ENCODE measurements at regions not wholly inside any gene's neighbourhood (a gene's known extent, or its start where the extent isn't known, plus 50 kb on each side); places are given as distances from the start of the nearest gene placed in this dataset.

DNA sequence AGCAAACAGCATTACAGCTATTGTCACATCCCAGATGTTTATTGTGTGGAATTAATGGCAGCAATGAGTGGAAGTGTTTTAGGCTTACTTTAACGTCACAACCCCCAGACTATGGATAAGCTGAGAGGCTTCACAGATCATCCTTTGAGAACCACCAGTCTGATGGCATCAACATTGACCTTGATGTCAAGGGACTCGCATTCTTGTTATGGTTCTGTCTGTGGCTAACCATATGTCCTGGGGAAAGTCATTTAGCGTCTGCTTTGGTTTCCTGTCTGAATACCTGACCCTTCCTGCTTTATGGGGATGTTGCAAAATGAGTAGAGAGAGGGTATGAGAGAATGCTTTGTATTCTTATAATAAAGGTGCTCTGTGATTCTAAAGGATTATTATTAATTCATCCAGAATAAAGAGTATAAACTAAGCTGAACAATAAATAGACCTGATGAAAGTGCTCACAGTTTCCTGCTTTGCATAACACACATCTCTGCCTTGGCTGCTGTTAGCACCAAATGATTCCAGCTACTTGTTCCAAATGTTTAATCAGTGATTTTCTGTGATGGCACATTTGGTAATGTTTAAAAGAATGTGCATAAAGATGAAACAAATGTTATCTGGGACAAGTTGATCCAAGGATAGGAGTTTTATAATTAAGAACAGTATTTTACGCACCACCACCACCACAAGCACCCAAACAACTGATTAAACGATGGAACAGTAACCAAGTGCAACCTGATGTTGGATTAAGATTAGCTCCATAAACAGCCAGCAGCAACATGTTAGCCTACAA, 116.9 kb upstream of the LRIG3 start:
- DNase-seq: no peak

DNA sequence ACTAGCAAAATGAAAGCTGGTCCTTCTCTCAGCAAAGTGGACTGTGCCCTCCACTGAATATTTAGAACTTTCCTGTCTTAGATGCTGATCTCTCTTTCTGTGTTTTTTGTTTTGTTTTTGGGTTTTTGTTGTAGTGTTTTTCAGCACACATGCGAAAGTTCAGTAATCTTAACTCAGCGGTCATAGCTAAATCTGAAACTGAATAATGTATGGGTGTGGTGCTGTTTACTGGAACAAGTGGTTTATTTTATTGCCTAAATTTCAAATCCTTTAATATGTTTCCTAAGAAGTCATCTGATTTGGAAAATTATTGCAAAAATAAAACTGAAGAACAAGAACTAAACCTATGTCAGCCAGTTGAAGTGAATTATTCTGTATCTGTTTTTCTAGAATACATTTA, 116.0 kb upstream of the LRIG3 start:
- no peak for DNase-seq

DNA sequence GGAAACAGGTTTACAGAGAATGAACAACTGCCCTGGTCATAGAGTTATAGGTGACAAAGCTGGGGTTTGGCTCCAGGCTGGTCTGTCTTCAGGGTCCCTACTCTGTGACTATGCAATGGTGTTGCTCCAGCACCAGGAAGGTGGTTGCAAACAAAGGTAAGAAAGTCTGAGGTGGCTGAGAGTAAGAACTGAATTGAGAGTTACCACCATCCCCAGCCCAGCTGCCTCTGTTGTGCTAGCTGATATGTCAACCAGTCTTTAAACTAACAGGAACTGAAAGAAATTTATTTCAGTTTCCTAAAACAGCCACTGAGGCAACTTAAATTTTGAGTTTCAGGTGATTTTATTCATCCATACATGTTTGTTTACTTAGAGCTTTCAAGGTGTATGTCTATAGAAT, 111.0 kb upstream of the LRIG3 start:
- DNase-seq: no peak

DNA sequence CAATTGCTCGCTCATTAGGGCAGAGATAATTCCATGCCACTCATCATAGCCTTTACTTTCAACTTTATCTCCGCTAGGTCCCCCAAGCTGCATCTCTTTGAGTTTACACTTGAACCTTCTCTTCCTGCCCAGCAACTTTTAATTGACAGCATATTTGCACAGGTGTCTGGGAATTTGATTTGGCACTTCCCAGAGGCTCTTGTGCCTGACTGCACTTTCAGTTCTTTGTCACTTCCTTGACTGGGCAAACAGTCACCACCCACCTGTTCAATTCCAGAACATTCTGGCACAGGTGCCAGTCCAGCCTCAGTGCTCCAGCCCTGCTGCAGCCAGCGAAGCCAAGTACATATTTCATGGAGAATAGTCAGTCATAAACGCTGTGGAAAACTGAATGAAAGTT, 110.1 kb upstream of the LRIG3 start:
- DNase-seq: no peak

DNA sequence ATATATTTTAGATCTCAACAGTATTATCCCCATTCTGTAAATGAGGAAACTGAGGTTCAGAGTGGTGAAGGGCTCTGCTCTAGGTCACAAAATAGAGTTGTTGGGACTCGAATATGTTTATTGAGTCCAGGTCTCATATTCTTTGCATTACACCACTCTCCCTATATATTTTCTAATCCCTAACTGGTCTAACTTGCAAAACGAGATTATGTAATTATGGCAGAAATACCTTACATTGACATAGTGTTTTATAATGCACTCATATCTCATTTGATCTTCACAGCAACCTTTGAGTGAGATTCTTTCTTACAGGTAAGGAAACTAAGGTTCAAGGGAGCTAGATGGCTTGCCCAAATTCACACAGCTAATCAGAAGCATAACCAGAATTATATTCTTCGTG, 106.9 kb upstream of the LRIG3 start:
- DNase-seq: no peak

DNA sequence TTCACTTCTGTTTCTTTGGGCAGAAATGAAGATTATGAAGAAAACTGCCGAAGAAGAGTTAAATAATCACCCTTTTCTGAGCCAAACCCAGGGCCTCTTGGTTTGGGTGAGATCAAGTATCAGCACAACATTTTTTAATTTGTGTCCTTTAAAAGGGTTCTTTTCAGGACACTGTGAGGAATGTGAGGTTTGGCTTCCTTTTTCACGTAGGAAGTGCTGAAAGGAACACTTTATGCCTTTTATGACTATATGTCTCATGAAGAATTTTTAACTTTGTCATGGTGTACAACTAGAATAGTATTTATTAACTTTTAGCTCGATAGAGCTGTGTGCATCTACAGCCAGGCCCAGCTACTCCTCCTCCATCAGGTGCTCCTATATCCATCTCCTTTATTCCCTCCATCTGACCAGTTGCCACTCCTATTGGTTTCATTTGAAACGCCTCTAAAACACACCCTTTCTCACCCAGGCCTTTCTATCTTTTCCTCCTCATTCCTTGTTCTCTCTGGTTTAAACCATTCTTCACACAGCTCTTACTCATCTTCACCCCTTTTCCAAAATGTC, 103.6 kb upstream of the LRIG3 start:
- DNase-seq: no peak

DNA sequence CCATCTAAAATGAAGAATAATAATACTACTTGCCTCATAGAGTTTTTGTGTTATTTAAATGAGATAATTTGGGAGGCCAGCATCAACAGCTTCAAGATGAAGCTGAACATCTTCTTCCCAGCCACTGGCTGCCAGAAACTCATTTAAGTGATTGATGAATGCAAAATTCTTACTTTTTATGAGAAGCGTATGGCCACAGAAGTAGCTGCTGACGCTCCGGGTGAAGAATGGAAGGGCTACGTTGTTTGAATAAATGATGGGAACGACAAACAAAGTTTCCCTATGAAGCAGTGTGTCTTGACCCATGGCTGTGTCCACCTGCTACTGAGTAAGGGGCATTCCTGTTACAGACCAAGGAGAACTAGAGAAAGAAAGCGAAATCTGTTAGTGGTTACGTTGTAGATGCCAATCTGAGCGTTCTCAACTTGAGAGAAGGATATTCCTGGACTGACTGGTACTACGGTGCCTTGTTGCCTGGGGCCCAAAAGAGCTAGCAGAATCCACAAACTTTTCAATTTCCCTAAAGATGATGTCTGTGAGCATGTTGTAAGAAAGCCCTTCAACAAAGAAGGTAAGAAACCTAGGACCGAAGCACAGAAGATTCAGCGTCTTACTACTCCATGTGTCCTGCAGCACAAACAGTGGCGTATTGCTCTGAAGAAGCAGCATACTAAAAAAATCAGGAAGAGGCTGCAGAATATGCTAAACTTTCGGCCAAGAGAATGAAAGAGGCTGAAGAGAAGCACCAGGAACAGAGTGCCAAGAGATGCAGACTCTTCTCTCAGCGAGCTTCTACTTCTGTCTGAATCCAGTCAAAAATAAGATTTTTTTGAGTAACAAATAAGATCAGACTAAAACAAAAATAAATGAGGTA, 100.0 kb upstream of the LRIG3 start:
- no peak for DNase-seq

DNA sequence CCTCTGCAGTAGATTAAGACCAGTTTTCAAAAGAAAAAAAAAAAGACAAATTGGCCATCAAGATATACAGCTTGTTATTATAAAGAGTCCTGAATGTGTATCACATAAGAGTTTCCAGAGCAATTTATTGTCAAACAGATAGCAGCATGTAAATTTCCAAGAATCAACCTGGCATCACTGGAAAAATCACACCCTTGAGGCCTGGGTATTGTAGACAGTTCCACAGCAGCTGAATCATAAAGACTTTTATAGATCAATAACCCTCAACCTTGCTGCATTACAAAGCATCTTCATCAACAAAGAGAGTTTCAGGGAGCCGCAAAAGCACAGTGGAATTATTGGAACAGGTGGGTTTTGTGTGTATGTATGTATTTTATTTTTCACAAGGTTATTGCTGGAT, 94.6 kb upstream of the LRIG3 start:
- DNase-seq: no peak

DNA sequence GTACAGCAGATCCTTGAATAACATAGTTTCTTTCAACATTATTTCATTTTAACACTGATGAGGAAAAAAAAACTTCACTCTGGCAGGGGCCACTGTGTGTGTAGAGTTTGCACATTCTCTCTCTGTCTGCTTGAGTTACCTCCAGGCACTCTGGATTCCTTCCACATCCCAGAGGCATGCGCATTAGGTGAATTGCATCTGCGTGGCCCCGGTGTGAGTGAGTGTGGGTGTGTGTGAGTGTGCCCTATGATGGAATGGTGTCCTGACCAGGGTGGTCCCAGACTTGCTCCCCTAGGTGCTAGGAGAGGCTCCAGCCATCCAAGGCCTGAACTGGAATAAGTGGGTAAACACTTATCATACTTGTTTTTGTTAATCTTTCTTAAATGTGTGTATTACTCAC, 90.6 kb upstream of the LRIG3 start:
- no peak for DNase-seq

DNA sequence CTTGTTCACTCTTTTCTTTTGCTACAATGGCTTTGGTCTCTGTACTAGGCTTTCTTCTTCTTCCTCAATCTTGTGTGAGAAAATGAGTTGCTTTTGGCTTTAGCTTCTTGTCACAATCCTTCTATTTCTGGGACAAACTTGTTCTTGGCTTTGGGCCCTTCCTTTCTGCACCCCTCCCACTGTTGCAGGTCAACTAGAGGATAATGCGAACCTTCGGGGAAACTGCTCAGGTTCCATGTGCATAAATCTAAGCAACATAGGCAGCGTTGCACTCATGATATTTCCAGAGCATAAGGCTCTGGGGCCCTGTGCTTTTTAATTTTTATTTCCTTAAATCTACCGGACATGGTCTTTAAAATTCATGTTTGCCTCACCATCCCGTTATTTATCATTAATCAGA, 89.8 kb upstream of the LRIG3 start:
- DNase-seq: no peak

DNA sequence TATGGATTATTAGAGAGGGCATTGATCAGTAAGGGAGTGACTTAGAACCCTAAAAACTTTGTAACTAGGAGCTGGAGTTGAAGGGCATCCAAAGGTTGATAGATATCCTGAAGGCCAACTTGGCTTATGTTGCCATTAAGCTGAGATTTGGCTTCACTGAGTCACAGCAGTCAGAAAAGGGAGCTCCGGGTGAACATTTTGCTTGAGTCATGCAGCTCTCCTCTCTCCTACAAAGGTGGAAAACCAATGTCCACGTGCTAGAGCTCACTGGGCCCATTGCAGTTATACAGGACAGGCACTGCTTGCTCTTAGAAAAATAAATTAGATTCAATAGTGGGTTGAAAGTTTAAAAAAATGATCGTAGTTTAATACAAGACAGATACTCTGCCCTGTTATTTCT, 87.3 kb upstream of the LRIG3 start:
- DNase-seq: no peak

DNA sequence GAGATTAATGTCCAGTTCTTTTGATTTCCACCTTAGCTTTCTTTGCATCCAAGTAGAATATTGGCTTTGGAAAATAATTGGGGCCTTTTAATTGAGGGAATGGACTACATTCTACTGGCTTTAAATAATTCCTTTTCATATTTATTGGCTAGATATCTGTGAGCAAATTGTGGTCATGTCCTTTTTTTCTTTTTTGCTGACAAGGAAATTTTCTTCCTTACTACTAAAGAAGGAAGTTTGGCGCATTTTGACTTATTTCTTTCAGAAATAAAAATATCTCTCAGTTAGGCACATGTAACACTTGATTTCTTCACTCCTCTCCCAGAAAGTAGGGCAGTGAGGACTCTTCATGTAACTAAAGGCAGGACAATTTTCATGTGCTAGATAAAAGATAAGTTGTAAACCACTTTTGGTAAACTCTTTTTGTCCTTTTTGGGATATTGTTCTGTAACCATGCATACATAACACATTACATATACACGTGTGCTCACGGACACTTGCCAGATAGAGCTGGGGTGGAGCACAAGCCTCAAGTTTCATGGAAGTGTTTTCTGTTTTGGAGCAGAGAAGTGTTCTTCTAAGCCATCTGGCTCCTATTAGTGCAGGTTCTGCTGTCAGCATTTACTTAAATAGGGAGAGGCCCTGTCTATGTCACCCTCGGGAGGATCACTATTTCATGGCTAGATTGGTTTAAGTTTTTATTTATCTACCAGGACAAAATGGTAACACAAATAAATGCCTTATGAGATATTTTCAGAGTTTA, 85.1 kb upstream of the LRIG3 start:
- no peak for DNase-seq

DNA sequence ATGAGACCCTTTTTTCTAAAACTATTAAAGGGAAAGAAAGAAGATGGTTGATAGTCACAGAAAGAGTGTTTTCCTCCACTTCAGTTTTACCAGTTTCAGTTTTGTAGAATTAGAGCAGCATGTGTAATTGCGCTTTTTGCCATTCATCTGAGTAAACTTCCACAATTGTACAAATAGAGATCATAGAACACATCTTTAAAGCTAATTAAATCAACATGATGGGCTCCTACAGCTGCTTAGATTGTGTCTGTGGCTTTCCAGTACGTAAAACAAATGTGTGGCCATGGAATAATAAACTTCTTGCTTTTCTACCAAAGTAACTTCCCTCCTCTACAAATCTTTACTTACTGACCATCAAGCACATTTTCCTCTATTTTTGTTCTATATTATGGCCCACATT, 84.2 kb upstream of the LRIG3 start:
- no peak for DNase-seq

DNA sequence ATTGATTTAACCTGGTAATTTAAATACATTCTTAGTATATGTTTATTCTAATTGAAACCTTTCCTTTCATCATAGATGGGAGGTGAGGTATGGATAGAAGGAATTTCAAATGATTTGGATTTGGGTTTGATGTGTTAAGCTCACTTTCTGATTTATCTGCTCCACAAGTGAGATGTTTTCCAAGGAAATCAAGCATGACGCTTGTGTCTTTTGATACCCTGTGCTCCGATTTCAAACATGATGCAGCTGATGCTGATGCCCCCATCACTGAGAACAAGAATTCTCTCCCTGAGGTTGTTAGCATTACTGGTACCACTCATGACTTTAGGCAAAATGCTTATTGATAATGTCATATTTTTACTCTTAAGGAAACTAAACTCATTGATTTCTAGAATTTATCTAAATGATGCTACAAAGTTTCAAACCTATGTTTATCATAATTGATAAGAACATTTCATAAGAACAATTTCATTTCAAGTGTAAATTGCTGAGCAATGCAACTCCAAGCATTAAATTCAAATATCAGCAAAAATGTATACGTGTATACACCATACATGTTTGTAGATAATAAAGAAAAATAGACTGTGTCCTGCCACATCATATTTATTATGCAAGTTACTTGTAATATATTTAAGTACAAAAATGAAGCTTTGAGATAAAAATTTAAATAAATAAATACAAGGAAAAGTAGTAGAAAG, 75.5 kb upstream of the LRIG3 start:
- no peak for DNase-seq

DNA sequence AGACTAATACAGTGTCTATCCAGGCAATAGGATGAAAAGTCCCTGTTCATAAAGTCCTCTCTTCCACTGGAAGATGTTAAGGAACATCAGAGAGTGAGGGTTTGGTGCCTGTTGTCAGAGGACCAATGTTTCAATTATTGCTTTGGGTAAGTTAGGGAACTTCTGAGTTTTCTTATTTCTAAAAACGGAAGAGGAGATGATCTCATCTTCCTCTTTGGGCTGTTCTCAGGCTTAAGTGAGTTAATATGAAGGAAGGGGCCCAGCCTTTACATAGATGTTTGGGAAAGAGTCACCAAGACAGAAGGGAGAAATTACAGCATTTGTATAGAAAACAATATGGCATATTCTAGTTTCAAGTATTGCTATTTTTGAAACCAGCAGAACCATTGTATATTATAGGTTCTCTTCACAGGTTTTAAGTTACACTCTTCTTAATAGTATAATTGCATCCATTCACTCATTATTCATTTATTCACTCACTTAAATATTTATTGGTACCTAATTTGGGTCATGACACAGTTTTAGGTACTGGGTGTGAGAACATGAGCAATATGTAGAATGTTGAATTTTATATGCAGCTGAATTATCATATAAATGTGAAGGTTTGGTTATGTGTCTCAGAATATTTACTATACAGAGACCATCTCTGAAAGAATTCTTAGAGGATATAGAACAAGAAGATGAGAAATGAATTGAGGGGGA, 68.5 kb upstream of the LRIG3 start:
- no peak for DNase-seq

DNA sequence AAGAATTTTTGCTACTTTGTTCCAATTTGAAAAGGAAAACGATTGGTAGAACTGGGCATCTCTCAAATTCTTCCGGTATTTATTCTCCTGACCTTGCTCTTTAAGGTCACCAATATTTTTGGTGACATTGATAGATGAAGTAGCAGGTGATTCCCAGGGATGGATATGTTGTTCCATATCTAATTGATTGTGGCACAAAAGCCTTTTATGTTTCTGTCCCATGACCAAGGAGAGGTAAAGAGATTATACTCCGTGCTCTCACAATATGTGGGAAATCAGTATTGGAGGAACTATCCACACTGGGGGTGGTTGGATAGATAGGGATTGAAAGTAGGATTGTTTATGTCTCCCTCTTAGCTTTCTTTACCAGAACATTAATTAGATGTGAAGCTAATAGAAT, 61.7 kb upstream of the LRIG3 start:
- DNase-seq: no peak

DNA sequence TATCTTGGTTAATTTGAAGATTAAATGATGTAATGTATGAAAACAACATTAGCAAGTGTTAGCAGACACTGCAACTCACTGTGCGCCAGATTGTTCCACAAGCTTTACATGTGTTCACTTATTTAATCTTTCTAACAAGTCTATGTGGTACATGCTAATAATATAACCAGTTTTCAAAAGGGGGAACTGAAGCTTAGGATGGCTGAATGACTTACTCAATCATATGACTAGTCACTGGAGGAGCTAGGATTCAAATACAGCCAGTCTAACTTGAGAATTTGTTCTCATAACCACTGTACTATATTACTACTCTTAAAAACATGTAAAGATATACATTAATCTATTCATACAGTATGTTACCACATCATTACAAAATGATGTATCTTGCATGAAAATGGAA, 60.5 kb upstream of the LRIG3 start:
- no peak for DNase-seq

DNA sequence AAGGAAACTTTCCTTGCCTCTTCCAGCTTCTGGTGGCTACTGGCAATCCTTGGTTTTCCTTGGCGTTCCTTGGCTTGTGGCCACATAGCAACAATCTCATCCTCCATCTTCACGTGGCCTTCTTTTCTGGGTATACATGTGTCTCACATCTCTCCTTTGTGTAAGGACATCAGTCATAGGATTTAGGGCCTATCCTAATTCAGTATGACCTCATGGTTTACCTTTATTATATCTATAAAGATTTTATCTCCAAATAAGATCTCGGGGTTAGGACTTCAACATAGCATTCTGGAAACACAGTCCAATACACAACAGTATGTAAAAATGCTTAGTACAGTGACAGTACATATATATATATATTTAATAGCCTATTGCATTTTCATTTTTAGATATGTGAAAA, 58.4 kb upstream of the LRIG3 start:
- DNase-seq: no peak

DNA sequence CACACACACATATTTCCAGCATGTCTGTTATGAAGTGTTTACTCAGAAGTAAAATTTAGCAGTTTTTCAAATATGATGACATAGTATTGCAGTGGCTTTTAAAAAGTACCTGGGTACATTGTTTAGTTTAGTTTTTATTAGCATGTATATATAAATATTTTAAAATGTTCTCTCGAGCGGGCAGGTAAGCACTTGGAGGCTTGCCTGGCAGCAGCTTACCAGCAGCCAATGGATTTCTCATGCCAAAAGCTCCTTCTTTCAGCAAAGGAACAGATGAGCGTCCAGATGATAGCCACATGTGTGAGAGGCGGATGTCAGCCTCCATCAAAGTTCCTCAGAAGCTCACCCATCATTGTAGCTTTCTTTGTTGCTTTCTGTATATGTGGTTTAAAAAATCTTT, 57.2 kb upstream of the LRIG3 start:
- DNase-seq: no peak

DNA sequence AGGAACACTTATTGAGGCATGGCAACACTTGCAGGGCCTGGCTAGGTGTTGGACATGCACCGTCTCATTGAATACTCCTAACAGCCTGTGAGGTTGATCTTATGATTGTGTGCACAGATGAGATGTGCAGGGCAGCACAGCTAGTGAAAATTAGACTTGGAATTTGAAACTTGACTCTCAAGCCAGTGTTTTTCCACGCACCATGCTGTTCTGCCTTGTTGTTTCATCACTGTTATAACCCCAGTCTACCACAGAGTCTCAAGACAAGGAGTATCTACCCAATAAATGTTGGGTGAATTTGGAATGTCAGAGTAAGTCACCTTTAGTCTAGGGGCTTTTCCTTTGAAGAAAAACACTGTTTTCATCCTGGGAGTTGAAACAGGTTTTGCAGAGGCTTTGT, 55.8 kb upstream of the LRIG3 start:
- no peak for DNase-seq

Data from NK-92 treated with Interleukin-12 subunit alpha and Interleukin-12 subunit beta, amount 100 ng/mL, for 24 hours (cell line).